Left renal cortex interstitium (tissue), 4 donors: ENCODE measurements at regions not wholly inside any gene's neighbourhood (a gene's known extent, or its start where the extent isn't known, plus 50 kb on each side); places are given as distances from the start of the nearest gene placed in this dataset.
"Not testable (repeated sequence)": the region's sequence is repeated elsewhere in the genome, so short reads cannot be mapped to it uniquely, and the experiment has no call there.

Experiments used
- DNase-seq, 4 donors: peaks; one replicate each; pipeline ENCODE4 v3.0.0-alpha.2; 2013; ENCODE audit warnings: low read depth in 4 of 4, low spot score in 2 of 4, missing footprints in 1 of 4

DNA sequence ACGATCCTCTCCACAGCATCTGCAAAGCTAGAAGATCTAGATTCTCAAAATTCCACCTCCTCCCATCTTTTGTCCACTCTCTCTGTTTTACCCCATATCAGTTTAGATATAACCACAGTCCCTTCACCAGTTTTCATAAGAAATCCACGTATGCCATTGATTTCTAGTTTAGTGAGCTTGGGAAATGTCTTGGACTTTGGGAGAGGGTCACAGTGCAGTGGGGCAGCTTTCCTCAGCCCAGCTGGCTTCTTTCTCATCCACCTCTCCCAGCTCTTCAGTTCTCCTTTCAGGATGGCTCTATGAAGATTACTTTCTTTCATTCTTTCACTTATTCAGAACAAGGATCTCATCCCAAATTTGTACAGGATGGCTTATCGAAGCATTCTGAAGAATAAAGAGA lies 203.9 kb upstream of the ADCY2 start:
- DNase-seq: no peak

DNA sequence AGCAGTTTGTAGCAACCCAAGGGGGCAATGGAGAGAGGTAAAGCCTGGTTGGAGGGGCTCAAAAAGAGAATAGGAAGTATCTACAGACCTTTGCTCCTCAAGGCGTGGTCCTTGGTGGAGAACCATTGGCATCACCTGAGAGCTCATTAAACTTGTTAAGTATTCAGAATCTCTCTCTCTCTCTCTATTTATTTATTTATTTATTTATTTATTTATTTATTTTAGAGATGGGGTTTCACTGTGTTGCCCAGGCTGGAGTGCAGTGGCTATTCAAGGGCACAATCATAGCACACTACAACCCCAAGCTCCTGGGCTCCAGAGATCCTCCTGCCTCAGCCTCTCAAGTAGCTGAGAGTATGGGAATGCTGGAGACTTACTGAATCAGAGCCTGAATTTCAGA lies 193.1 kb upstream of the ADCY2 start:
- no peak for DNase-seq

DNA sequence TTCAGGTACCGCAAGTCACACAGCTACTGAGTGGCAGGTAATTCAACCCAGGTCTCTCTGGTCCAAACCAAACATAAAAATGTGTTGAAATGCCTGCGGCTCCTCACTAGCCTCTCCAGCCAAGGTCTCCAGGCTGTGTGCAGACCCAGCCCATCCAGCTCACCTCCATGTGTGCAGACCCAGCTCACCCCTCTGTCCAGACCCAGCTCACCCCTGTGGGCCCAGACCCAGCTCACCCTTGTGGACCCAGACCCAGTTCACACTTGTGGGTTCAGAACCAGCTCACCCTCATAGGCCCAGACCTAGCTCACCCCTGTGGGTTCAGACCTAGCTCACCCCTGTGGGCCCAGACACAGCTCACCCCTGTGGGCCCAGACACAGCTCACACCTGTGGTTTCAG lies 188.0 kb upstream of the ADCY2 start:
- no peak for DNase-seq

DNA sequence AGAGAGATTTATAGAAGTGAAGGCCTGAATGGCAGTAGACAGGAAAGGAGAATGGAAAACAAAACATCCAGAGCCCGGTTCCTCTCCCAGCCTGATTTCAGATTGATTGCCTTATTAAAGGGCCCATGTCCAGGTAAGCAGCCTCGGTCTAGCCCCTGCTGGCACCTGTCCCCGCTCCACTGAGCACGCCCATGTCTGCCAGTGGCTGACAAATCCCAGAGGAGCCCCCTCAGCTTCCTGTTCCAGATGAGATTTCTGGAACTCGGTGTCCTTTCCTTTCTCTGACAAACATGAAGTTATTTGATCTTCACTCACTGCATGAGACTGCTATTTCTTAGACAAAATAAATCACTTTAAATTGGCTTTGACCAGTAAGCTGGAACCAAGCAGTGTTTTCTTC lies 187.0 kb upstream of the ADCY2 start:
- peak in 3 of 4 donors; percentile 36 to 64 (median 56) for DNase-seq

DNA sequence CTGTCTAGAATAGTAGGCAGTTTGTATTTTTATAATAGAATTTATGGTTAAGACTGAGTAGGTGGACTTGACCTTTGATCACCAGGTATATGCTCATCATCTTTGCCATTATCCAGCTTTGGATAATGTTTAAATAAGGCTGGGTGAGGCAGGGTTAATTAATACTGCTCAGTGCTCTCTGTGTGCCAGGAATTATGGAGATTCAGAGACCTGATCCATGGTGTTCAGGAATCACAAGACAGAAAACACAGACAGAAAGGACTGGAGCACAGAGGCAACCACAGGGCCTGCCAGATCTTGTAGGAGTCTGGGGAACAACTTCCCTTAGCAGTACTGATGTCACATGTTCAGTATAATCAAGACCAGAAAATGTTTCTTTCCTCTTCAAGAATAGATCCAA lies 186.3 kb upstream of the ADCY2 start:
- no peak for DNase-seq

DNA sequence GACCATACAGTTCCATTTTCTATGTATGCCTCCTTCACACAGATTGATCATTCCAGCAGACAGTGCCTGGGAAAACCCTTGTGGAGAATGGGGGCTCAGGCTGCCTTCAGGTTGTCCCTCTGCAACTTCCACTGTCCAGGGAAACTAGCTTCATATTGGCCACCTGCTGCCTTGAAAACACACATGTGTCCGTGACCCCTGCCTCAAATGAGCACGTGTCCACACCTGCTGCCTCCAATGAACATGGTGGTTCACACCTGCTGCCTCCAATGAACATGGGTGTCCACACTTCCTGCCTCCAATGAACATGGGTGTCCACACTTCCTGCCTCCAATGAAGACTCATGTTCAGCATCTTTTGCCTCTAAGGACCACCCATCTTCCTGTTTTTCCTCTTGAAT lies 185.4 kb upstream of the ADCY2 start:
- DNase-seq: no peak

DNA sequence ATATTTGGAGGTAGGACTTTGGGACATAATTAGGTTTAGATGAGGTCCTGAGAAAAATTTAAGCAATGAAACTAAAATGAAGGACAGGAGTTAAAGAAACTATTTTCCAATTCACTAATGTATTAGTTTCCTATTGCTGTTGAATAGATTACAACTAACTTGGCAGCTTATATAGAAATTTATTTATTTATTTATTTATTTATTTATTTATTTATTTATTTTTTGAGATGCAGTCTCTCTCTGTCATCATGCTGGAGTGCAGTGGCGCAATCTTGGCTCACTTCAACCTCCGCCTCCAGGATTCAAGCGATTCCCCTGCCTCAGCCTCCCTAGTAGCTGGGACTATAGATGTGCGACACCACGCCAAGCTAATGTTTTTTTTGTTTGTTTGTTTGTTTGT lies 182.4 kb upstream of the ADCY2 start:
- no peak for DNase-seq

DNA sequence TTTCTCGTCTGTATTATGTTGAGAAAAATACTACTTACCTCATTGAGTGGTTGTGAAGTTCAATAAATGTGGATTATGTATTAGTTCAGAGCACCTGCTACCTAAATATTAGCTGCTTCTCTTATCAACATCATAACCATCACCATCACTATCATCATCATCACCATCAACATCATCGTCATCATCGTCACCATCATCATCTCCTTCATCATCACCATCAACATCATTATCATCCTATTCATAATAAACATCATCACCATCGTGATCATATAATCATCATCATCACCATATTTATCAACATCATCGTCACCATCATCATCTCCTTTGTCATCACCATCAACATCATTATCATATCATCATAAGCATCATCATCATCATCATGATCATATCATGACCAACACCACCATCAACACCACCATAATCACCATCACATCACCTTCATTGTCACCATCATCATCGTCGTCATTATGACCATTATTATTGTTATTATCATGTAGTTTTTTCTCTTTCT lies 181.0 kb upstream of the ADCY2 start:
- no peak for DNase-seq

DNA sequence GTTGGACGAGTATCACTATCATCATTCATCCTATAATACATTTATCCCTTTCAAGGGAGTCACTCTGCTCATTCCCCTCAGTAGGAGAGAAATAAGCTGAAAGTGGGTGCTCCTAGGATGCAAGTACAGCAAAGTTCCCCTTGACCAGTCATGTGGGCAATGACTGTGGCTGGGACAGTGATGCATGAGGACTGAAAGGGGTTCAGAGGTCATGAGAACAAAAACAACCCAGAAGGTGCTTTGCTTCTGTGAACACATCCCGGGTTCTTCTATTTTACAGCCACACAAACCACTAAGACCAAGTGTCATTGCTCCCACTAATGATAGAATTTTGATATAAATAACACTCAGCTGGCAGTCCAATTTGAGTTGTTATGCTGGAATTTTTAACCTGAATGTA lies 177.8 kb upstream of the ADCY2 start:
- DNase-seq: peak in 2 of 4 donors; percentile 24 to 40

DNA sequence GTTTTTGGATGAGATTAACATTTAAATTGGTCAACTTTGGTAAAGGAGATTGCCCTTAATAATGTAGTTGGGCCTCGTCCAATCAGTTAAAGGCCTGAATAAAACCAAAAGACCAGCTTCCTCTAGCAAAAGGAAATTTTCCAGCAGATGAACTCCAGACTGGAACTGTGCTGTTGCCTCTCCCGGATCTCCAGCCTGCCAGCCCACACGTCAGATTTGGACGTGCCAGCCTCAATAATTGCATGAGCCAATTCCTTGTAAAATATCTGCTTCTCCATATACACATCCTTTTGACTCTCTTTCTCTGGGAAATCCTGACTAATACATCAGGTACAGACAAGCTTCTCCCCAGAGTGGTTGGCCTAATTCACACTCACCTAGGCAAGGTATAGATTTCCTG lies 175.8 kb upstream of the ADCY2 start:
- no peak for DNase-seq

DNA sequence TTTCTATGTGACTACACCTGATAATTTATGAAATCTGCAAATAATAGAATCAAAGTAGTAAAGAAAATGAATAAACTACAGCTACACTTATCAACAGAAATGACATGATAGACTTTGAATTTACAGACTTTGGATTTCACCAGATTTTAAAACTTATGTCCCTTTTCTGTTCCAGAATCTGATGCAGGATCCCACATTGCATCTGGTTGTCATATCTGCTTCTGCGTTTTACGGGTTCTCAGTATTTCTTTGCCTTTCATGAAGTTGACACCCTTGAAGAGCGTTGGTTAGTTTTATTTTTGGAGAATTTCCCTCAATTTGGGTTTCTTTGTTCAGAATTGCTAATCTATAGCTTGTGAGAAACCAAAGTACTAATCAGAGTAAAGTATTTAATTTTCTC lies 174.9 kb upstream of the ADCY2 start:
- no peak for DNase-seq

DNA sequence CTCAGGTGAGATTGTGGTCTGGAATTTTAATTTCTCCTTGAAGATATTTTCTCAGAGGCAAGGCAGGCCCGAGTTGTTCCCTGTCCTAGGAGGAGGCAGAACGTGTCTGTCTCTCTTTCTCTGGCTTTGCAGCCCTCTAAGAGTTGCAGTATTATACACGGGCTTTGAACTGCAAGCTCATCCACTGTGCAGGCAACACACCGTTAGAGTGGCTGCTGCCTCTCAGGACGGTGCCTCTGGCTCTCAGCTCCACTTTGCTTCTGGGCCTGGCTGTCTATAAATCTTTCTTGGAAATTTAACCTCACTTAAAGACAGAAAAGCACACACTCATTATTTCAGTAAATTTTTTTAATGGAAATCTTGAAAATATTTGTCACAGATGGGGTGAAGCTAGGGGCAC lies 170.1 kb upstream of the ADCY2 start:
- no peak for DNase-seq

DNA sequence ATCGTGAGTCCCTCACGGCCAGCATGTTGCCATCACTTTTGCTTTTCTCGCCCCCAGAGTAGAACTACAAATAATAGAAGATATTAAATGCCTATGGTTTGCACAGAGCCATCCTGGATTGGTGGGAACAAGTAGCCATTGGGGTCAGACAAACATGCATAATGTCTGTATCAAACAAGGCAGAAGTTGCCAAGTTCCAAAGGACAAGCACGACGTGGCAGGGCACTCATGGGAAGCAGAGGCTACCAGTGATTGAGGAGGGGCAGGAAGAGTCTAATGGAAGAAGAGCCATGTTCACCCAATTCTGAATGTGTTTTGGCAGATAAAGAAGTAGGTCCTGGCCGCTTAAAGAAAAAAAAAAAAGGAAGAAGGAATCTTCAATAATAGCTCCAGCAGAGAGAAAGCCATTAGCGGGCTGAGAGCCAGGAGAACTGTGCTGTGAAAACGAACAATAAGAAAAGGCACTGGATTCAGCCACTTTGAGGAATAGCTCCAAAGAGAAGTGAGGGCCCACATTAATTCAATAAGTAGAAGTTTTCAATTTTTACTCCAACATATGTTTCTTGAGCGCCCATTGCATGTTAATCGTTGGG lies 153.7 kb upstream of the ADCY2 start:
- no peak for DNase-seq

DNA sequence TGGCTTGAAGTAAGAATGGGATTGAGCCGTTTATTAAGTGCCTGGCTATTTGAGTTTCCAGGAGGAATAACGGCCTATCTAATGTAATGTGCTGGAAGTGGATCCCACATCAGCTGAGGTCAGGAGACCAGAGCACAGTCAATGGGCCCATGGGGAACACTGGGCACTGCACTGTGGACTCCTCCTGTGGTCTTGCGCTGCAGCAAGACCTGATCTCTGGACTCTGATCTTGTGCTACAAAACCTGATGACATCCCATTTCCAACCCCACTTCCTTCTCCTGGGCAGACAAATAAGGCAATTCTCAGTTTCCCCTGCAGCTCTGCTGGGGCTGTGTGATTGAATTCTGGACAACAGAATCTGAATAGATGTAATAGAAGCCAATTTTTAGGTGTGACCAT lies 151.7 kb upstream of the ADCY2 start:
- no peak for DNase-seq

DNA sequence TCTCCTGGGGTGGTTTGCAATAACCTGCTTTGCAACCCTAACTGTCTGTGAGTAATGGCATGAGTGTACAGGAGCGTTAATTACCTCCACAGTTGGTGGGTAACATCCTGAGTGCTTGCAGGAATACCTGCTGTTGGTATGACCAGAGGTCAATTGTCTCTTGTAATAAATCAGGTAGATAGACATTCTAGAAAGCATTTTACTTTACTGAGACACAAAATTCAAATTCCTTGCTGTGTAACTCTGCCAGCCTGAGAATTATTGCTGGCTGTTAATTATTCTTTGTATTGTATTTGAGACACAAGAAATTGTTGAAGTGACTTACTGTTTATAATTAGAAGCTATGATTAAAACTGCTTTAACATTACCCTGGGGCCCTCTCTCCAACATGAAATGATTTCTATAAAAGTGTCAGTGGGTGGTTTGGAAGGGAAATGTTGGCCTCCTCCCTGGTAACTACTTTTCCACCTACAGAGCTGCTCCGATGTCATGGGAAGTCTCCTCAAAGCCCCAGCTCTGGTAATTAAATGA lies 150.8 kb upstream of the ADCY2 start:
- peak; percentile 20 to 53 (median 34) for DNase-seq

DNA sequence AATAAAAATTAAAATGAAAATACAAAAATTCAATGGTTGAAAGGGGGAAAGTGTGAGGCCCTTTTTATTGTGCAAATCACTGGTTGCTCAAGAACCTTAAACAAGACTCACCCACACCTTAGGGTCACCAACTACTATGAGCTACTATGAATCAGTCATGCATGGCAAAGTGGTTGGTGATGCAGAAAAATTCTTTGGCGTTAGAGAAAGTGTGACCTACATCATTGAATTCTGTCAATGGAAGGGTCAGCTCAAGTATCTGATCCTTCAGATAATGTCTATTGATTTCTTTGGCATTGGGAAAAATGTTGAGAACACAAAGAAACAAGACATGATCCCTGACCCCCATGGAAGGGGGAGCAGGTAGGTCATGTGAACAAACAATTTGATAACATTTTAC lies 149.7 kb upstream of the ADCY2 start:
- no peak for DNase-seq

DNA sequence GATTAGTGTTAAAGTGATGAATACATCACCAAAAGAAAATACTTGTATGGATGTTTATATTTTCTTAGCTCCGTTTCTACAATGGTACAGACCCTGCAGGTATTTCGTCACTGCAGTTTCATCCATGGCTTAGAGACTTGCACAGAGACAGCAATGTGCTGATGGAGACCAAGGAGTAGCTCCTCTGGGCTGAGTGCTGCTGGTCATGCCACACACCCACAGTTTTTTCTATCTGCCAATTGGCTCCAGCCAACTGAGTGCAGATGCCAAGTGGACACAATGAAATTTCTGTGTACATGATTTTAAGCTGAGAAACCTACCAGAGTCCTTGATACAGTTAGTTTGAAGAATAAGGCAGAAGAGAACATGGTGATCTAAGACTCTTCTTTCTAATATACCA lies 145.9 kb upstream of the ADCY2 start:
- DNase-seq: no peak

DNA sequence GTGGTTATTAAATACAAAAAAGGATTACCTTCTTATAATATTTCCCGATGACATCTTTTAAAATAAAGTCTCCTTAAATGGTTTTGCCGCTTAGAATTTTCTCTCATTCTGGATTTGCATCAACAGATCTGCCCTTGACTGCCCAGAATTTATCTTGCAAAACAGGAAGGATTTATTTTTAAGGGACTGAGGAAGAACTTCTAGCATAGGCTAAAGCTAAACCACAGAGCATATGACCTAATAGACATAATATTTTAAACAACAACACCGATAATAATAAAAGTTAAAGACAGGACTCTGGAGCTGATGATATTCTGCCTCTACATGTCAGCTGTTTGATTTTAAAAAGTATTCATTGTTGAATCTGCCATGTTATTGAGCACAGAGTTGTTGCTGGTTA lies 145.3 kb upstream of the ADCY2 start:
- DNase-seq: no peak

DNA sequence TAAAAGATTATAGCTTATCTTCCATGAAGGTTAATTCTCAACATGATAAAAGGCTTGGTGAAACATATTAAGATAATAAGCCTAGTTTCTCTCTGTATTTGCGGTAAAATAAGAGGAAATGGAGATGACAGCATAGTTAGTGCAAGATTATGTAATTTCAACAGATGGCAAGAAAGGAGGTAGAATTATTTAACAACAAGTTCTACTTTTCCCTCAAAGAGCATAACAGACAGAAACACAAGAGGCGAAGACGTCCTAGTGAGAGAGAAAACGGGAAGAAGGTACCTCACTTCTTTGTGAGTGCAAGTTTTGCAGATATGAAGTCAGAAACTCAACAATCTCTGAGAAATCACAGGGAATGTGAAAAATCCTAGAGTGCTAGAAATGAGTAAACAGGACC lies 144.8 kb upstream of the ADCY2 start:
- DNase-seq: no peak

DNA sequence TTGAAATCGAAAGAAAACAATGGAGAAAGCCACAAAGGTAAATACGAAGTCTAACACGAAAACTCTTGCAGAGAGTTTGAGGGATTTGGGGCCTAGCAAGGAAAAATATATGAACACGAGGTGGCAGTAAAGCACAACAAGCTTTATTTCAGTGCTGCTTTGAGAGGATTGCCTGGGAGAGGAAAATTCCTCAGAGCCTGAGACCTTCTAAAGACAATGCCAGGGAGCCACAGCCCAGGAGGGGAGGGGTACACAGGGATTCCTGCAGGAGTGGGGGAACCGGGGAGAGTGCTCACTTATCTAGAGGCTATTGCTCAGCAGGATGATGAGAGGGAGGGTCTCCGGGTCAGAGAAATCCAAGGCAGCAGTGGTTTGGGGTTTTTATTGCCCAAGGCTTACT lies 134.9 kb upstream of the ADCY2 start:
- peak in 2 of 4 donors; percentile 10 to 24 for DNase-seq

DNA sequence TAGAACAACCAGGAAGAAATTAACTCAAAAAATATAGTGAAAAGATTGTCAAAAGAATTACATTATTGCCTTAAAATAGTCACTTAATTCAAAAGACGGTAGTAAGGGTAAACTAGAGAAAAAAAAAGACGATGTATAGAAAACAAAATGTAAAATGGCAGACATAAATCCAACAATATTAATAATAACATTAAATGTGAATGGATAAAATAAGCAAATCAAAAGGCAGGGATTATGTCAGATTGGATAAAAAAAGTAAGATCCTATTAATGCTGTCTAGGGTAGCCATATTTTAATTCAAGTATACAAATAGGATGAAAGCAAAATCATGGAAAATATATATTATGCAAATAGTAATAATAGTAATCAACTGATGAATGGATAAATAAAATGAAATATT lies 134.0 kb upstream of the ADCY2 start:
- DNase-seq: no peak

DNA sequence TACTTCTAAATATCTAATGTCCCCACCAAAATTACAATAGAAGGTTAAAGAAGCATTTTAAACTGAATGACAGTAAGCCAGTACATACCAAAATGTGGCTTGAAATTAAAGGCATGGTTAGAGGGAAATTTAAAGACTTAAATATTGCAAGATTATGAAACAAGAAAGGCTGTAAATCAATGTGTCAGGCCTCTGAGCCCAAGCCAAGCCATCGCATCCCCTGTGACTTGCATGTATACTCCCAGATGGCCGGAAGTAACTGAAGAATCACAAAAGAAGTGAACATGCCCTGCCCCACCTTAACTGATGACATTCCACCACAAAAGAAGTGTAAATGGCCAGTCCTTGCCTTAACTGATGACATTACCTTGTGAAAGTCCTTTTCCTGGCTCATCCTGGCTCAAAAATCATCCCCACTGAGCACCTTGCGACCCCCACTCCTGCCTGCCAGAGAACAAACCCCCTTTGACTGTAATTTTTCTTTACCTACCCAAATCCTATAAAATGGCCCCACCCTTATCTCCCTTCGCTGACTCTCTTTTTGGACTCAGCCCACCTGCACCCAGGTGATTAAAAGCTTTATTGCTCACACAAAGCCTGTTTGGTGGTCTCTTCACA lies 132.4 kb upstream of the ADCY2 start:
- not testable (repeated sequence) for DNase-seq
